NB4 (cell line): ENCODE measurements at regions not wholly inside any gene's neighbourhood (a gene's known extent, or its start where the extent isn't known, plus 50 kb on each side); places are given as distances from the start of the nearest gene placed in this dataset.
A peak's percentile ranks its signal among the peaks of the same experiment; 100 is the strongest.

Experiments used
- DNase-seq: peaks from one replicate; pipeline ENCODE4 v3.0.0; 2010; ENCODE audit warnings: low read depth
- H3K4me3 ChIP-seq: one replicate; pipeline ENCODE4 v1.5.1; 2011; ENCODE audit warnings: mild to moderate bottlenecking, low read depth, low read length, moderate library complexity
- MYC ChIP-seq: IDR thresholded peaks from 2 replicates; pipeline ENCODE4 v1.6.1; 2011; ENCODE audit warnings: low read depth, low read length
- POLR2A ChIP-seq: IDR thresholded peaks from 2 replicates; pipeline ENCODE4 v1.6.1; 2011; ENCODE audit warnings: mild to moderate bottlenecking; ENCODE audit not compliant: insufficient read length; ENCODE audit errors: extremely low read depth
- TF ChIP-seq, protein P1 (sequence below): IDR thresholded peaks from one replicate; pipeline ENCODE4 v1.5.1; 2012; ENCODE audit warnings: low read depth, low read length
- TF ChIP-seq, protein P2 (sequence below): IDR thresholded peaks from 2 replicates; pipeline ENCODE4 v1.6.1; 2011; ENCODE audit warnings: low read depth, low read length

DNA sequence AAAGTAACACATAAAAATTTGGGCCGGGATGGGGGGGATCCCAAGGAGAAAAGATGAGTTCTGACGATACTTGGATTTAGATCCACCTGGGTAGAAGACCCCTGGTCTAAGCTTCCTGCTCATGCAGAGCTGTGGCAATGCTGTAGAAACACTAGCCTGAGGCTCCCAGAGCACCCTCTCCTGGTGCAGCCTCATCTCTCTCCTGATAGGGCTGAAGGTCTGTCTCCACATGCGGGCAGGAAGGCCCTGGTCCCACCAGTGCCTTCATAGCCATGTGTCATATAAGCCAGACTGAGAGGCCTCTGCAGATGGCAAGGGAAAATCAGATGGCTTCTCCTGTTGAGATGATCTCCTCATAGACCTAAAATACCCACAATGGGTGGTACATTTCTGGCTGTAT is 518.0 kb upstream of the ZFHX3 start:
- DNase-seq, result no peak
- no peak overlapping the region for H3K4me3 ChIP-seq
- TF ChIP-seq MYC (no peak), POLR2A (no peak)
- TF ChIP-seq, protein P1, sequence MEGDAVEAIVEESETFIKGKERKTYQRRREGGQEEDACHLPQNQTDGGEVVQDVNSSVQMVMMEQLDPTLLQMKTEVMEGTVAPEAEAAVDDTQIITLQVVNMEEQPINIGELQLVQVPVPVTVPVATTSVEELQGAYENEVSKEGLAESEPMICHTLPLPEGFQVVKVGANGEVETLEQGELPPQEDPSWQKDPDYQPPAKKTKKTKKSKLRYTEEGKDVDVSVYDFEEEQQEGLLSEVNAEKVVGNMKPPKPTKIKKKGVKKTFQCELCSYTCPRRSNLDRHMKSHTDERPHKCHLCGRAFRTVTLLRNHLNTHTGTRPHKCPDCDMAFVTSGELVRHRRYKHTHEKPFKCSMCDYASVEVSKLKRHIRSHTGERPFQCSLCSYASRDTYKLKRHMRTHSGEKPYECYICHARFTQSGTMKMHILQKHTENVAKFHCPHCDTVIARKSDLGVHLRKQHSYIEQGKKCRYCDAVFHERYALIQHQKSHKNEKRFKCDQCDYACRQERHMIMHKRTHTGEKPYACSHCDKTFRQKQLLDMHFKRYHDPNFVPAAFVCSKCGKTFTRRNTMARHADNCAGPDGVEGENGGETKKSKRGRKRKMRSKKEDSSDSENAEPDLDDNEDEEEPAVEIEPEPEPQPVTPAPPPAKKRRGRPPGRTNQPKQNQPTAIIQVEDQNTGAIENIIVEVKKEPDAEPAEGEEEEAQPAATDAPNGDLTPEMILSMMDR, result no peak
- TF ChIP-seq, protein P2, sequence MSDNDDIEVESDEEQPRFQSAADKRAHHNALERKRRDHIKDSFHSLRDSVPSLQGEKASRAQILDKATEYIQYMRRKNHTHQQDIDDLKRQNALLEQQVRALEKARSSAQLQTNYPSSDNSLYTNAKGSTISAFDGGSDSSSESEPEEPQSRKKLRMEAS, result no peak

DNA sequence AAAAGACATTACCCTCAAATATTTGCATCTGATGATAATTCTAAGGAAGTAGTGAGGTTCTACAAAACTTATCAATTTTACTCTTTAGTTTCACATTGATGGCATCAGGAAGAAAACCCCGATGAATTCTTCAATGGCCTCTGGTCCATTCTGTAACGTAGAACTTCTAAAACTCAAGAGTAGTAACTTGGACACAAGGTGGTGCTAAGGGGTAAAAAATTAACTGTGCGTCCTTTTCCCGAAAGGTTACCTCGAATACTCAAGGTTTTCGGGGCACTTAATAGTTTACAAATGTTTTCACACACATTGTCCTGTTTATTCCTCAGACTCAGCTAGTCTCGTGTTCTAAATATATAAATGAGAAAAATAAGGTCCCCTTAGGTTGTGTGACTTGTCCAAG is 517.3 kb upstream of the ZFHX3 start:
- TF ChIP-seq, protein P1, result peak; percentile 8
- TF ChIP-seq POLR2A, result no peak
- TF ChIP-seq MYC, result no peak
- TF ChIP-seq, protein P2, result no peak
- DNase-seq, result peak; percentile 24
- H3K4me3 ChIP-seq, result no peak overlapping the region

DNA sequence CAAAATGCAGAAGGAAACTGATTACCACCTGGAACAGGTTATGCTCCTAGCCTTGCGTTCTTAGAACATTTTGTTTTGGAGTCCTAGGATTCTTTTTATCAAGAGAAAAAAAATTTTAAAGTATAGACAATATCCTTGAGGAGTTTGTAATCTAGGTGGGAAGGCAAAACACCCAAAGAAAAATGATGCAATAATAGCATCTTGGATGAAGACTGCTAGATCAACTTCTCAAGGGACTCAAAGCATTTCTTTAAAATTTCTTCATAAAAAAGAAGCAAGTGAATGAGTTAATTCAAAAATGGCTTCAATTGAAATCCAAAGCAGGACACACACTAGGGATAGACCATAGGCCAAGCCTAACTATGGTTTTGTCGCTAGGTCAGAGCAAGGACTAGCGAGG is 515.8 kb upstream of the ZFHX3 start:
- TF ChIP-seq, protein P2, result no peak
- no peak for TF ChIP-seq POLR2A
- TF ChIP-seq, protein P1, result no peak
- TF ChIP-seq MYC, result no peak
- no peak for DNase-seq

DNA sequence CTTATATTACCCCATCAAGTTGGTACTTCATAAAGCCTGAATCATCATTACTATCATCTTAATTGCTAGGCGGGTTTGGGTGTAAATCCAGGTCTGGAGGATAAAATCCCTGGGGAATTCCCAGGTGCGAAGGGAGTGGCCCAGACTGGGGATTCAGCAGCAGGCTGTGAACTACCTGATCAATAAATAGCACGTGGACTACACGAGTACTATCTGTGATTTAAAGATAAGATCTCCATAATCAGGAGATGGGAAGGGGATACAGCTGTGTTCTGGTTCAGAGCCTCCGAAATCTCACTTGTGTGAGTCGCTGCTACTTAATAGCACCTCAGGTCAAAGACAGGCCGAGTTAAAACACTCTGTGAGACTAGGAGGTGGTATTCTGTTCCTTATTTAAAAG is 512.6 kb upstream of the ZFHX3 start:
- H3K4me3 ChIP-seq, result no peak overlapping the region
- no peak for TF ChIP-seq POLR2A
- DNase-seq, result no peak

More for the DNA sequence above, 515.8 kb upstream of the ZFHX3 start:
- H3K4me3 ChIP-seq, result no peak overlapping the region

DNA sequence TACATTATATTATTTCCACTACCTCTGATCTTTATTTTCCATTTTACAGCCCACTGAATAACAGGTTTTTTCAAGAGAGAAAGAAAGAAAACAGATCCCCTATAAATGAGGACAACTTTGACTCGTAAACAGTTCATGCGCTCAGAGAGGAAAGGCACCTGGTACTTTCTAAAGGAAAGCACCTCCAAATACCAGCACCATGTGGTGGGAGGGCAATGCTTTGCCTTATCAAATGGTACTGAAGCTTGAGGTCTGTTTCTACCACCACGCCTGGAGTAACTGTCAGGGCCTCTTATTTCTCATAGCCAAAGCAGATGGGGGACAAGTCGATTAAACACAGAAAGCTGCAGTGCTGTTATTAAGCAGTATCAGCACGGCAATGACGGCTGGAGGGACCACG is 510.3 kb upstream of the ZFHX3 start:
- H3K4me3 ChIP-seq, result no peak overlapping the region
- TF ChIP-seq MYC (no peak), POLR2A (no peak)
- TF ChIP-seq, protein P2, result no peak
- TF ChIP-seq, protein P1, result no peak
- DNase-seq, result no peak

DNA sequence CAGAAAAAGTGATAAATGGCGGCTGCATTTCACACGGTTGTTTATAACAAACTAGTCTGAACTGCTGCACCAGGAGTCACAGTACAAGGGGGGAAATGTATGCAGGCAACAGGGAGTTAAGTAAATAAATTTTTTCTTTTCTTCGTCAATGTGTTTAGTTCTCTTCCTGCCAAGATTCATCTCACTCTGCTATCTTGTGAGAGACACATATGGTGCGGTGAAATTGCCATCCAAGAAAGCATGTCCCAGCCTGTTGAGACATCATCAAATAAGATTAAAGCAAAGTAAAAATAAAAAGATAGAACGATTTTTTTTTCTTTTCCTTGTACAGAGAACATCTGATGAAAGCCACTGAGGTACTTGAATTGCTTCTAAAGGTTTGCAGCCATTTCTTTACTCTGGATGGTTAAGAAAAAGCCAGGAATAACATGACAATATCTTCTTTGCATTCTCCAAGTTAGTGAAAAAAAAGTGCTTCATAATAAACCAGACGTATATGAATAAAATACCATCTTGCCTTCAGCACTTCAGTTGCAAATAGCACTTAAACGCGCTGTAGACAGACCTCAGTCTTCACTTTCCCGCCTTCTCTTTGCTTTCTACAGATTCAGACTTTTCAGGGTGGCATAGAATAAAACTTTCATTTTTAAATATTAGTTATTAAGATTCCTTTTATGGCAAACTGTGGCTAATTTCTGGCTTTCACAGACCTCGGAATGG is 506.2 kb upstream of the ZFHX3 start:
- no peak for DNase-seq
- no peak overlapping the region for H3K4me3 ChIP-seq
- TF ChIP-seq MYC (no peak), POLR2A (no peak)
- TF ChIP-seq, protein P2, result no peak
- TF ChIP-seq, protein P1, result no peak
